A549 (cell line): ENCODE measurements at regions not wholly inside any gene's neighbourhood (a gene's known extent, or its start where the extent isn't known, plus 50 kb on each side); places are given as distances from the start of the nearest gene placed in this dataset.

Experiments
- ATAC-seq, 2 experiments: fragments of 200-7000 bp in 1 of 2; fragments of >200 bp in 1 of 2; cut with Nextera tagmentation in 1 of 2; cut with Tn5 transposase in 1 of 2; 3 replicates each; pipeline versions ENCODE4 v1.8.0 to v1.9.1; 2018 to 2020; ENCODE audit warnings: mild to moderate bottlenecking in 1 of 2, moderate library complexity in 1 of 2
- CTCF ChIA-PET: fragments of 300-600 bp; sonication (Branson Sonifier 250); formaldehyde crosslinking; extraction: SDS; loops from one replicate; lab custom pipeline; 2021; ENCODE audit warnings: antibody characterized with exemption, inconsistent platforms; lab: Yijun Ruan, JAX
- POLR2A ChIA-PET: fragments of 350-600 bp; formaldehyde crosslinking; extraction: SDS; loops from one replicate; lab custom pipeline; 2021; ENCODE audit warnings: antibody characterized with exemption, inconsistent platforms; lab: Yijun Ruan, JAX
- DNase-seq, 2 experiments: peaks; one replicate each; pipeline versions ENCODE4 v3.0.0 to v3.0.0-alpha.2; 2011 to 2016; ENCODE audit warnings: low read depth in 1 of 2, low spot score in 1 of 2
- FAIRE-seq: peaks from 2 replicates; lab custom pipeline; 2011; peaks lifted over from hg19 to GRCh38; lab: Jason Lieb, UNC
- H3K27ac ChIP-seq, 2 experiments: fragments of >200 bp; sonication (Bioruptor Twin); formaldehyde crosslinking; 3 replicates each; pipeline ENCODE4 v1.5.1; 2016 to 2017
- H3K4me1 ChIP-seq: fragments of >200 bp; sonication (Bioruptor Twin); formaldehyde crosslinking; 3 replicates; pipeline ENCODE4 v1.6.1; 2016
- H3K4me2 ChIP-seq: fragments of >200 bp; sonication (Bioruptor Twin); formaldehyde crosslinking; 3 replicates; pipeline ENCODE4 v1.6.1; 2016
- H3K4me3 ChIP-seq: fragments of >200 bp; sonication (Bioruptor Twin); formaldehyde crosslinking; 3 replicates; pipeline ENCODE4 v1.5.1; 2016
- H3K9me3 ChIP-seq: fragments of >200 bp; sonication (Bioruptor Twin); formaldehyde crosslinking; 3 replicates; pipeline ENCODE4 v1.6.1; 2016
- BCL3 ChIP-seq: fragments of >200 bp; sonication (Bioruptor Twin); formaldehyde crosslinking; IDR thresholded peaks from 3 replicates; pipeline ENCODE4 v1.6.1; 2016
- BHLHE40 ChIP-seq: IDR thresholded peaks from 2 replicates; pipeline ENCODE4 v1.6.1; 2012; ENCODE audit warnings: low read depth, low read length, inconsistent platforms
- CBX8 ChIP-seq: fragments of 200-600 bp; sonication (generic); IDR thresholded peaks from 2 replicates; pipeline ENCODE4 v1.6.1; 2016
- EHF ChIP-seq: fragments of 250-450 bp; sonication (Bioruptor Pico); IDR thresholded peaks from 2 replicates; pipeline ENCODE4 v1.5.0; 2020; ENCODE audit warnings: mild to moderate bottlenecking
- ESRRA ChIP-seq: fragments of 150-350 bp; IDR thresholded peaks from 2 replicates; pipeline ENCODE4 v1.6.1; 2014; ENCODE audit warnings: mild to moderate bottlenecking, low read length, borderline replicate concordance
- FOSL2 ChIP-seq, 2 experiments: fragments of 450-650 bp in 1 of 2; fragments of >200 bp in 1 of 2; sonication (Bioruptor Twin) in 1 of 2; formaldehyde crosslinking; IDR thresholded peaks; 2 replicates each; pipeline versions ENCODE4 v1.5.0 to v1.6.1; 2016 to 2020; ENCODE audit warnings: mild to moderate bottlenecking in 1 of 2, moderate library complexity in 1 of 2
- HEYL ChIP-seq: fragments of 250-450 bp; sonication (Bioruptor Pico); IDR thresholded peaks from 2 replicates; pipeline ENCODE4 v1.8.0; 2021; ENCODE audit warnings: mild to moderate bottlenecking, moderate library complexity
- HMGXB4 ChIP-seq: fragments of 250-450 bp; sonication (Bioruptor Pico); IDR thresholded peaks from 2 replicates; pipeline ENCODE4 v1.5.0; 2021; ENCODE audit warnings: mild to moderate bottlenecking, moderate library complexity, borderline replicate concordance
- HOXB13 ChIP-seq: fragments of 250-450 bp; sonication (Bioruptor Pico); IDR thresholded peaks from 2 replicates; pipeline ENCODE4 v1.5.0; 2020; ENCODE audit warnings: low read depth, mild to moderate bottlenecking, moderate library complexity
- HOXB5 ChIP-seq: fragments of 250-450 bp; sonication (Bioruptor Pico); IDR thresholded peaks from 2 replicates; pipeline ENCODE4 v1.5.0; 2020; ENCODE audit warnings: mild to moderate bottlenecking, moderate library complexity
- MAZ ChIP-seq: fragments of 150-350 bp; IDR thresholded peaks from 2 replicates; pipeline ENCODE4 v1.6.1; 2014; ENCODE audit warnings: antibody characterized with exemption, low read depth, low read length, borderline replicate concordance
- NFE2L2 ChIP-seq: fragments of 150-350 bp; conservative IDR thresholded peaks from 2 replicates; pipeline ENCODE4 v1.6.1; 2014; ENCODE audit warnings: low read length
- PBX3 ChIP-seq: IDR thresholded peaks from 2 replicates; pipeline ENCODE4 v1.6.1; 2012
- PHF8 ChIP-seq: fragments of 200-600 bp; sonication (generic); IDR thresholded peaks from 2 replicates; pipeline ENCODE4 v1.6.1; 2016; ENCODE audit warnings: low read depth, mild to moderate bottlenecking, antibody characterized with exemption, moderate library complexity, borderline replicate concordance
- POLR2A ChIP-seq: IDR thresholded peaks from 2 replicates; pipeline ENCODE4 v1.6.1; 2012; ENCODE audit warnings: mild to moderate bottlenecking, low read length
- POLR2AphosphoS2 ChIP-seq: conservative IDR thresholded peaks from 2 replicates; pipeline ENCODE4 v1.6.1; 2012; ENCODE audit warnings: low read length, improper control_type of control experiment, inconsistent platforms
- RARB ChIP-seq: fragments of 250-450 bp; sonication (Bioruptor Pico); IDR thresholded peaks from 2 replicates; pipeline ENCODE4 v1.8.0; 2021; ENCODE audit warnings: mild to moderate bottlenecking, moderate library complexity
- RCOR1 ChIP-seq: fragments of 150-350 bp; IDR thresholded peaks from 2 replicates; pipeline ENCODE4 v1.6.1; 2014; ENCODE audit warnings: antibody characterized with exemption, low read length, low read depth
- SMC3 ChIP-seq: fragments of >200 bp; sonication (Bioruptor Twin); formaldehyde crosslinking; IDR thresholded peaks from 3 replicates; pipeline ENCODE4 v1.6.1; 2018; ENCODE audit warnings: inconsistent platforms
- SREBF2 ChIP-seq: fragments of 450-650 bp; IDR thresholded peaks from 2 replicates; pipeline ENCODE4 v1.6.1; 2014; ENCODE audit warnings: mild to moderate bottlenecking, moderate library complexity
- TFCP2L1 ChIP-seq: fragments of 250-450 bp; sonication (Bioruptor Pico); IDR thresholded peaks from 2 replicates; pipeline ENCODE4 v1.5.0; 2021; ENCODE audit warnings: mild to moderate bottlenecking
- ZFP36 ChIP-seq: fragments of 450-650 bp; IDR thresholded peaks from 2 replicates; pipeline ENCODE4 v1.6.1; 2014; ENCODE audit warnings: borderline replicate concordance; ENCODE audit not compliant: partially characterized antibody
- ZSCAN20 ChIP-seq: fragments of 250-450 bp; sonication (Bioruptor Pico); IDR thresholded peaks from 2 replicates; pipeline ENCODE4 v1.8.0; 2022; ENCODE audit warnings: mild to moderate bottlenecking, moderate library complexity
- WGBS: methylation state at CpG from one replicate; pipeline ENCODE4 v1.1.6; 2017; ENCODE audit errors: missing lambda C conversion rate; 5-methylcytosine and 5-hydroxymethylcytosine counted together
- TF ChIP-seq, protein P1 (sequence below): fragments of 250-450 bp; sonication (Bioruptor Pico); IDR thresholded peaks from 2 replicates; pipeline ENCODE4 v1.5.0; 2020; ENCODE audit warnings: low read depth, mild to moderate bottlenecking, moderate library complexity
- TF ChIP-seq, protein P2 (sequence below): fragments of >200 bp; sonication (Bioruptor Twin); formaldehyde crosslinking; IDR thresholded peaks from 2 replicates; pipeline ENCODE4 v1.6.1; 2016
- TF ChIP-seq, protein P3 (sequence below): fragments of 150-350 bp; IDR thresholded peaks from 2 replicates; pipeline ENCODE4 v1.6.1; 2014; ENCODE audit warnings: low read depth, mild to moderate bottlenecking, low read length
- TF ChIP-seq, protein P4 (sequence below): IDR thresholded peaks from 2 replicates; pipeline ENCODE4 v1.6.1; 2012; ENCODE audit warnings: low read depth, borderline replicate concordance

DNA sequence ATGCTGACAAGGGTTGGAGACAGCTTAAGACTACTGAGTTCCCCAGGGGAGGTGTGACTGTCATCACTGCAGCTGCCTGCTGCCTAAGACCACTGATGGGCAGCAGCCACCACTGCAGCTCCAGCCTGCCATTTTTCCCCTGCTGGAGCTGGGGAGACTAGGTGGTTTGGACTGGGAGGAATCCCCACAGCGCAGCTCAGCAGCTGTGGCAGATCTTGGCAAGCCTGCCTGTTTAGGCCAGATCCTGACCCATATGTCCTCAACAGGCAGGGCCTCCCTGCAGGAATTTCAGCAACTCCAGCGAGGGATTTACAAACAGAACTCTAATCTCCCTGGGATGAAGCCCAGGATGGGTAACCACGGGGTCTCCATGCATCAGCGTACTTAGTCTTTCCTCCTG is 356.4 kb upstream of the TOM1L1 start:
- ChIA-PET CTCF (no interaction called here), POLR2A (no interaction called here)
- FAIRE-seq (no peak), DNase-seq (no peak), ATAC-seq (no peak)
- 0% methylated on average over 2 of the region's 4 CpGs for WGBS
- no peak for TF ChIP-seq HOXB5 (CRISPR knock-in tag)
- TF ChIP-seq HOXB13 (CRISPR knock-in tag): no peak
- no peak for TF ChIP-seq POLR2A
- no peak for TF ChIP-seq ZFP36
- TF ChIP-seq, protein P1, sequence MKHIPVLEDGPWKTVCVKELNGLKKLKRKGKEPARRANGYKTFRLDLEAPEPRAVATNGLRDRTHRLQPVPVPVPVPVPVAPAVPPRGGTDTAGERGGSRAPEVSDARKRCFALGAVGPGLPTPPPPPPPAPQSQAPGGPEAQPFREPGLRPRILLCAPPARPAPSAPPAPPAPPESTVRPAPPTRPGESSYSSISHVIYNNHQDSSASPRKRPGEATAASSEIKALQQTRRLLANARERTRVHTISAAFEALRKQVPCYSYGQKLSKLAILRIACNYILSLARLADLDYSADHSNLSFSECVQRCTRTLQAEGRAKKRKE: no peak
- TF ChIP-seq BCL3: no peak
- no peak for TF ChIP-seq PBX3
- no peak for TF ChIP-seq ESRRA
- TF ChIP-seq, protein P2, sequence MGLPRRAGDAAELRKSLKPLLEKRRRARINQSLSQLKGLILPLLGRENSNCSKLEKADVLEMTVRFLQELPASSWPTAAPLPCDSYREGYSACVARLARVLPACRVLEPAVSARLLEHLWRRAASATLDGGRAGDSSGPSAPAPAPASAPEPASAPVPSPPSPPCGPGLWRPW: no peak
- TF ChIP-seq, protein P3, sequence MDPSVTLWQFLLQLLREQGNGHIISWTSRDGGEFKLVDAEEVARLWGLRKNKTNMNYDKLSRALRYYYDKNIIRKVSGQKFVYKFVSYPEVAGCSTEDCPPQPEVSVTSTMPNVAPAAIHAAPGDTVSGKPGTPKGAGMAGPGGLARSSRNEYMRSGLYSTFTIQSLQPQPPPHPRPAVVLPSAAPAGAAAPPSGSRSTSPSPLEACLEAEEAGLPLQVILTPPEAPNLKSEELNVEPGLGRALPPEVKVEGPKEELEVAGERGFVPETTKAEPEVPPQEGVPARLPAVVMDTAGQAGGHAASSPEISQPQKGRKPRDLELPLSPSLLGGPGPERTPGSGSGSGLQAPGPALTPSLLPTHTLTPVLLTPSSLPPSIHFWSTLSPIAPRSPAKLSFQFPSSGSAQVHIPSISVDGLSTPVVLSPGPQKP: no peak
- no peak for TF ChIP-seq EHF
- TF ChIP-seq ZSCAN20: no peak
- no peak for TF ChIP-seq MAZ
- no peak for TF ChIP-seq PHF8
- no peaks in the 10 kb centered on the region for H3K4me1 ChIP-seq
- H3K4me2 ChIP-seq: no peak overlapping the region
- H3K4me3 ChIP-seq: no peak overlapping the region
- peaks cover 5% of the 10 kb centered on the region; the same call in 1 of the 3 replicates for H3K9me3 ChIP-seq
- H3K27ac ChIP-seq: no peak overlapping the region

DNA sequence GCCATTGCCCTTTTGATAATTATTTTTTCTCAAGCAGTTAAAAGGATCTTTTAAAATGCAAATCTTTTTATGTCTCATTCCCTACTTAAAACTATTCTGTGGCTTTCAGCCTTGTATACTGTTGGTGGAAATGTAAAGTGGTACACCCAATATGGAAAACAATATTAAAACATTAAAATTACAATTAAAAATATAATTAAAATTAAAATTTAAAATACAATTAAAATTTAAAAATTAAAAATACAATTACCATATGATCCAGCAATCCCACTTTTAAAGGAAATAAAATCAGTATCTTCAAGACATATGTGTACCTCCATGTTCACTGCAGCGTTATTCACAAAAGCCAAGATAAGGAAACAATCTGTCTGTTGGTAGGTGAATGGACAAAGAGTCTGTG is 340.8 kb upstream of the TOM1L1 start:
- WGBS: 0% methylated on average over 1 of the region's 1 CpG
- POLR2A ChIA-PET: no interaction called here

More for the DNA sequence above, 340.8 kb upstream of the TOM1L1 start:
- DNase-seq (no peak), FAIRE-seq (no peak)
- CTCF ChIA-PET: no interaction called here
- no peak overlapping the region for H3K4me3 ChIP-seq
- no peaks in the 10 kb centered on the region for H3K4me1 ChIP-seq
- no peak overlapping the region for H3K4me2 ChIP-seq
- H3K27ac ChIP-seq: no peak overlapping the region
- TF ChIP-seq EHF (no peak), NFE2L2 (no peak), MAZ (no peak), ESRRA (no peak), HOXB5 (CRISPR knock-in tag) (no peak), RCOR1 (no peak), SREBF2 (no peak), TFCP2L1 (CRISPR knock-in tag) (no peak), HEYL (no peak), POLR2AphosphoS2 (no peak), FOSL2 (IDR thresholded peaks at IDR 0.05) (no peak), FOSL2 (CRISPR knock-in tag; IDR thresholded peaks at IDR 0.05) (no peak), RARB (no peak), BHLHE40 (no peak), SMC3 (no peak), HMGXB4 (CRISPR knock-in tag) (no peak), BCL3 (no peak), CBX8 (no peak)
- TF ChIP-seq, protein P4, sequence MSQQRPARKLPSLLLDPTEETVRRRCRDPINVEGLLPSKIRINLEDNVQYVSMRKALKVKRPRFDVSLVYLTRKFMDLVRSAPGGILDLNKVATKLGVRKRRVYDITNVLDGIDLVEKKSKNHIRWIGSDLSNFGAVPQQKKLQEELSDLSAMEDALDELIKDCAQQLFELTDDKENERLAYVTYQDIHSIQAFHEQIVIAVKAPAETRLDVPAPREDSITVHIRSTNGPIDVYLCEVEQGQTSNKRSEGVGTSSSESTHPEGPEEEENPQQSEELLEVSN: no peak
- TF ChIP-seq, all 56 proteins: peak for 0
- no peak for ATAC-seq
- H3K9me3 ChIP-seq: peaks cover 4% of the 10 kb centered on the region; the same call in 1 of the 3 replicates
